ENCODE measurements at regions not wholly inside any gene's neighbourhood (a gene's known extent, or its start where the extent isn't known, plus 50 kb on each side); places are given as distances from the start of the nearest gene placed in this dataset.

GRCh38 chr2:128984855-128985254 lies 666.2 kb upstream of the HS6ST1 start:
- Histone ChIP-seq H4K20me1 (replicated peaks; ENCODE audit: control insufficient read depth, insufficient read depth, low read length) (no peaks in the 10 kb centered on the region), H3K4me3 (no peak overlapping the region), H3K27ac (ENCODE audit: extremely low read depth, low read depth, low read length) (no peak overlapping the region), H3K27me3 (ENCODE audit: control insufficient read depth in 2 of 2, insufficient read depth in 2 of 2, low read length in 2 of 2) (peaks cover 0 to 7% of the 10 kb centered on the region in 2 experiments; a peak in 1 of 5 replicates), H3K36me3 (ENCODE audit: control insufficient read depth, insufficient read depth, low read length) (no peaks in the 10 kb centered on the region), H3K79me2 (ENCODE audit: control insufficient read depth, insufficient read depth, low read length) (no peaks in the 10 kb centered on the region), H2AFZ (ENCODE audit: low read depth, low read length) (no peak overlapping the region), H3K4me1 (replicated peaks in 1 of 2; ENCODE audit: control insufficient read depth in 2 of 2, insufficient read depth in 2 of 2, low read length in 2 of 2) (no peaks in the 10 kb centered on the region), H3K9me1 (ENCODE audit: control insufficient read depth, insufficient read depth, low read length) (no peaks in the 10 kb centered on the region), H3K9me3 (replicated peaks; ENCODE audit: control insufficient read depth, insufficient read depth, low read depth, low read length) (no peaks in the 10 kb centered on the region), H3K9ac (ENCODE audit: insufficient read depth in 1 of 2, low read depth in 2 of 2, low read length in 2 of 2) (no peak overlapping the region), H3K4me2 (ENCODE audit: insufficient read depth, low read length) (no peak overlapping the region)
- POLR2A ChIA-PET: no interaction called here
- no peak for ATAC-seq
- BruUV-seq (replicated peaks): no TSS peak
- no peak for FAIRE-seq
- intact Hi-C loops (cut with micrococcal nuclease) (no loop called here), in situ Hi-C loops (cut with MboI) (no loop called here)
- CTCF ChIA-PET (ENCODE audit: low intra/inter-chr PET ratio): no interaction called here
- 0% methylated on average over 8 of the region's 8 CpGs for WGBS (ENCODE audit: insufficient coverage, low coverage, missing lambda C conversion rate)
- no peak for DNase-seq (ENCODE audit: extremely low read depth in 1 of 4, low spot score in 3 of 4)
- no peak for TF ChIP-seq MEIS2 (IDR thresholded peaks at IDR 0.05; ENCODE audit: partially characterized antibody)
- no peak for TF ChIP-seq TAF1 (IDR thresholded peaks at IDR 0.05; ENCODE audit: control insufficient read depth, extremely low read depth, insufficient read depth, low read length, severe bottlenecking)
- TF ChIP-seq YBX1 (IDR thresholded peaks at IDR 0.05): no peak
- TF ChIP-seq ZNF124 (CRISPR knock-in tag; IDR thresholded peaks at IDR 0.05): no peak
- TF ChIP-seq NKRF (IDR thresholded peaks at IDR 0.05; ENCODE audit: borderline replicate concordance): no peak
- TF ChIP-seq TEAD2 (tag; IDR thresholded peaks at IDR 0.05): no peak
- TF ChIP-seq MIER1 (IDR thresholded peaks at IDR 0.05; ENCODE audit: low read depth): no peak
- TF ChIP-seq ZNF707 (CRISPR knock-in tag; conservative IDR thresholded peaks at IDR 0.05): no peak
- TF ChIP-seq HMG20A (CRISPR knock-in tag; conservative IDR thresholded peaks at IDR 0.05): no peak
- TF ChIP-seq RNF2 (IDR thresholded peaks at IDR 0.05): no peak
- TF ChIP-seq ZNF512 (tag; IDR thresholded peaks at IDR 0.05): no peak
- TF ChIP-seq BRD4 (IDR thresholded peaks at IDR 0.05): no peak
- TF ChIP-seq ZNF644 (tag; IDR thresholded peaks at IDR 0.05; ENCODE audit: low read depth): no peak
